Erythroblast (primary cell): ENCODE measurements at regions not wholly inside any gene's neighbourhood (a gene's known extent, or its start where the extent isn't known, plus 50 kb on each side); places are given as distances from the start of the nearest gene placed in this dataset.

Experiments used
- GATA1 ChIP-seq: IDR thresholded peaks from 2 replicates; pipeline ENCODE4 v1.6.1; 2011; ENCODE audit warnings: low read depth, mild to moderate bottlenecking, control low read depth, low read length, moderate library complexity
- POLR2A ChIP-seq: IDR thresholded peaks from 2 replicates; pipeline ENCODE4 v1.6.1; 2011; ENCODE audit warnings: mild to moderate bottlenecking, low read length

DNA sequence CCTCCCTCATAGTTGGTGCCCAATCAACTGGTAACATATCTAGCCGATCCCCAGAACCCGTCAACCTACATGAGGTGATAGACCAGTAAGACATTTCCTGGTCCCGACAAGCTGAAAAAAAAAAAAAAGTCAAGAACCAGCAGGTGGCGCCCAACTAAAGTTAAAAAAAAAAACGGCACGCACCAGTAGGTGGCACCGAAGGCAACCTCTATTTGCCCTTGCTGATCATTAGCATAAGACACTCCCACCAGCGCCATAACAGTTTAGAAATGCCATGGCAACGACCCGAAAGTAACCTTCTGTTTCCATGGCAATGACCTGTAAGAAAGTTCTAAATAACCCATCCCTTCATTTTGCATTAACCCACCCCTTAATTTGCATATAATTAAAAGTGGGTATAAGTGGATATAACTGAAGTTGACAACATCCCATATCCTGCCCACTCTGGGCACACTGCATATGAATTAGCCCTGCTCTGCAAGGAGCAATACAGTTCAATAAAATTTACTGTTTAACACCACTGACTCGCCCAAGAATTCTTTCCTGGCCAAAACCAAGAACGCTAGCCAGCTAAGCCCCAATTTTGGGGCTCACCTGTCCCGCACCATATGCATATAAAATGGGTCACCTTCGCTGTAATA lies 83.9 kb upstream of the SPANXB1 start:
- TF ChIP-seq POLR2A = no peak
- TF ChIP-seq GATA1 = no peak
